ENCODE measurements at regions not wholly inside any gene's neighbourhood (a gene's known extent, or its start where the extent isn't known, plus 50 kb on each side); places are given as distances from the start of the nearest gene placed in this dataset.

DNA sequence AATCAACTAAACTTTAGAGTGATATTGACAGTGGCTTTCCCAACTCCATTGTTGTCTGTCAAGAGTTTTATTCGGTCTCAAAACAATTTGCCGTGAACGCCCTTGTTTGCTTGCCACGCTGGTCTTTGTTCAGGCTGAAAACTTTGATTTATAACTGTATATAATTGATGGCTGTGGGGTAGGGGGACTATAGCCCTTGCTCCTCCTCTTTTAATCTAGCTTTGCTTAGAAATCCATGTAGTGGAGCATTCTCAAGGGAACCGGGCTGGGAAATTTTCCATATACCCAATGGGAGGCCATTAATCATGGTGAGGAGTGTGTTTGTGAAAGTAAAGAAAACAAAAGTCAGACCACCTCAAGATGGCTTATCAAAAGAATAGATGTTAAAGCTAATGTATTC is 339.8 kb upstream of the RARB start:
- 93% methylated on average over 5 of the region's 5 CpGs; no CpG with 5 or more reads in 1 of the 2 experiments for WGBS, 2 experiments (ENCODE audit: extremely low coverage in 1 of 2, insufficient coverage in 1 of 2, insufficient read length in 1 of 2, insufficient replicate concordance in 2 of 2, low coverage in 1 of 2, low lambda C conversion rate in 2 of 2, missing lambda C conversion rate in 1 of 2)
- Histone ChIP-seq H2AFZ (ENCODE audit: low read length) (no peak overlapping the region), H3K56ac (replicated peaks; ENCODE audit: insufficient read length, low read depth, low read length) (no peak overlapping the region), H2BK120ac (replicated peaks; ENCODE audit: low read depth, low read length) (no peak overlapping the region), H3K4me3 (ENCODE audit: extremely low read depth in 1 of 4, insufficient read depth in 2 of 4, low read depth in 3 of 4, low read length in 4 of 4) (no peak overlapping the region), H3K4ac (replicated peaks; ENCODE audit: insufficient read length, low read depth, low read length) (no peak overlapping the region), H3K27me3 (replicated peaks in 1 of 4; ENCODE audit: control insufficient read depth in 3 of 4, extremely low read depth in 1 of 4, insufficient read depth in 3 of 4, low read length in 3 of 4) (no peaks in the 10 kb centered on the region), H2BK15ac (ENCODE audit: low read length) (no peak overlapping the region), H3K23ac (ENCODE audit: insufficient read length) (no peak overlapping the region), H3K14ac (ENCODE audit: insufficient read length) (no peak overlapping the region), H4K5ac (ENCODE audit: insufficient read length, low read depth, low read length) (no peak overlapping the region), H3K9ac (replicated peaks in 1 of 4; ENCODE audit: extremely low read depth in 1 of 4, low read depth in 3 of 4, low read length in 3 of 4) (no peak overlapping the region), H2BK12ac (ENCODE audit: low read depth, low read length) (no peak overlapping the region), H2BK5ac (ENCODE audit: low read depth, low read length) (no peak overlapping the region), H3K79me2 (ENCODE audit: control insufficient read depth in 1 of 2, insufficient read depth in 2 of 2, low read length in 2 of 2) (no peaks in the 10 kb centered on the region), H3K18ac (ENCODE audit: extremely low read depth, low read length) (peak overlapping the region; percentile 7; the same call in 1 of the 2 replicates), H2BK20ac (ENCODE audit: low read length) (no peak overlapping the region), H4K91ac (replicated peaks; ENCODE audit: insufficient read length, low read length) (no peak overlapping the region), H3K79me1 (ENCODE audit: low read depth, low read length) (no peaks in the 10 kb centered on the region), H4K20me1 (replicated peaks in 1 of 2; ENCODE audit: control insufficient read depth in 1 of 2, insufficient read depth in 2 of 2, low read length in 2 of 2) (no peaks in the 10 kb centered on the region), H3K36me3 (ENCODE audit: control insufficient read depth in 2 of 4, insufficient read depth in 4 of 4, low read length in 3 of 4) (no peaks in the 10 kb centered on the region), H3K4me2 (ENCODE audit: insufficient read depth in 1 of 2, low read depth in 2 of 2, low read length in 2 of 2) (no peak overlapping the region), H3K4me1 (replicated peaks in 1 of 4; ENCODE audit: control insufficient read depth in 3 of 4, insufficient read depth in 4 of 4, low read length in 3 of 4) (peaks cover 0 to 3% (median 0%) of the 10 kb centered on the region in 4 experiments; a peak in 1 of 7 replicates), H3K9me3 (ENCODE audit: insufficient read depth in 2 of 2, low read depth in 1 of 2, low read length in 1 of 2) (peaks cover 0 to 2% of the 10 kb centered on the region in 2 experiments; a peak in 1 of 4 replicates), H4K8ac (ENCODE audit: extremely low read depth, insufficient read depth, low read length) (no peak overlapping the region), H3K27ac (ENCODE audit: low read depth, low read length) (no peak overlapping the region), H2AK5ac (ENCODE audit: low read depth, low read length) (no peak overlapping the region), H3K23me2 (ENCODE audit: low read depth, low read length) (no peaks in the 10 kb centered on the region)
- FAIRE-seq (no peak), DNase-seq (ENCODE audit: low read depth in 1 of 2, low spot score in 2 of 2) (no peak)
- ChIA-PET CTCF (ENCODE audit: partially characterized antibody) (interaction anchor here (0.8 to 1.3 kb wide), 2 partner anchors 54 to 505 kb away, joined by 3 to 4 read pairs; no protein-coding TSS in a partner anchor), POLR2A (ENCODE audit: partially characterized antibody) (no interaction called here)
- no peak for TF ChIP-seq RXRA (IDR thresholded peaks at IDR 0.05; ENCODE audit: insufficient read depth, low read depth, low read length)
- no peak for TF ChIP-seq GTF2F1 (IDR thresholded peaks at IDR 0.05; ENCODE audit: borderline replicate concordance, low read depth, low read length)
- TF ChIP-seq POLR2A (IDR thresholded peaks at IDR 0.05; ENCODE audit: control extremely low read depth in 1 of 2, low read depth in 2 of 2, low read length in 2 of 2) = no peak

All from H1 (cell line).